Karpas-422 (cell line): ENCODE measurements at regions not wholly inside any gene's neighbourhood (a gene's known extent, or its start where the extent isn't known, plus 50 kb on each side); places are given as distances from the start of the nearest gene placed in this dataset.

Experiments used
- DNase-seq: peaks from one replicate; pipeline ENCODE4 v3.0.0-alpha.2; 2015
- H2AFZ ChIP-seq: fragments of 200-600 bp; sonication (generic); 2 replicates; pipeline ENCODE4 v1.6.1; 2014; ENCODE audit warnings: antibody characterized with exemption, low read length, mixed read lengths
- H3K27ac ChIP-seq: fragments of 200-600 bp; sonication (generic); 2 replicates; pipeline ENCODE4 v1.5.1; 2014; ENCODE audit warnings: mild to moderate bottlenecking, low read length, moderate library complexity
- H3K27me3 ChIP-seq: fragments of 200-600 bp; sonication (generic); 2 replicates; pipeline ENCODE4 v1.6.1; 2014; ENCODE audit warnings: low read length, mixed read lengths
- H3K36me3 ChIP-seq: fragments of 200-600 bp; sonication (generic); 2 replicates; pipeline ENCODE4 v1.6.1; 2014; ENCODE audit warnings: low read length, mixed read lengths; ENCODE audit not compliant: insufficient read depth
- H3K4me1 ChIP-seq: fragments of 200-600 bp; sonication (generic); 2 replicates; pipeline ENCODE4 v1.6.1; 2014; ENCODE audit warnings: mild to moderate bottlenecking, low read length, mixed read lengths
- H3K4me2 ChIP-seq: fragments of 200-600 bp; sonication (generic); 2 replicates; pipeline ENCODE4 v1.6.1; 2014; ENCODE audit warnings: low read length, low read depth, mild to moderate bottlenecking; ENCODE audit not compliant: poor library complexity, severe bottlenecking
- H3K4me3 ChIP-seq: fragments of 200-600 bp; sonication (generic); 2 replicates; pipeline ENCODE4 v1.5.1; 2014; ENCODE audit warnings: mild to moderate bottlenecking, antibody characterized with exemption, low read length, mixed read lengths
- H3K79me2 ChIP-seq: fragments of 200-600 bp; sonication (generic); 2 replicates; pipeline ENCODE4 v1.6.1; 2014; ENCODE audit warnings: mild to moderate bottlenecking, low read length, mixed read lengths
- H3K9ac ChIP-seq: fragments of 200-600 bp; sonication (generic); 2 replicates; pipeline ENCODE4 v1.6.0; 2014; ENCODE audit warnings: low read length
- H3K9me2 ChIP-seq: fragments of 200-600 bp; sonication (generic), shearing (Covaris generic); replicated peaks from 2 replicates; pipeline ENCODE4 v1.6.0; 2014; ENCODE audit warnings: mild to moderate bottlenecking, low read length, moderate library complexity; ENCODE audit not compliant: insufficient read depth
- H3K9me3 ChIP-seq: fragments of 300-700, 200-600 bp; sonication (generic); 2 replicates; pipeline ENCODE4 v1.6.1; 2014; ENCODE audit warnings: low read length, mixed read lengths
- H4K20me1 ChIP-seq: fragments of 200-600 bp; sonication (generic); 2 replicates; pipeline ENCODE4 v1.6.1; 2014; ENCODE audit warnings: mild to moderate bottlenecking, antibody characterized with exemption, low read length, low read depth; ENCODE audit not compliant: insufficient read depth

- Histone ChIP-seq H3K9ac (no peak overlapping the region), H4K20me1 (no peaks in the 10 kb centered on the region)
- no peak for DNase-seq
Observed at GRCh38 chr10:4194231-4194630, 409.2 kb upstream of the KLF6 start.

DNA sequence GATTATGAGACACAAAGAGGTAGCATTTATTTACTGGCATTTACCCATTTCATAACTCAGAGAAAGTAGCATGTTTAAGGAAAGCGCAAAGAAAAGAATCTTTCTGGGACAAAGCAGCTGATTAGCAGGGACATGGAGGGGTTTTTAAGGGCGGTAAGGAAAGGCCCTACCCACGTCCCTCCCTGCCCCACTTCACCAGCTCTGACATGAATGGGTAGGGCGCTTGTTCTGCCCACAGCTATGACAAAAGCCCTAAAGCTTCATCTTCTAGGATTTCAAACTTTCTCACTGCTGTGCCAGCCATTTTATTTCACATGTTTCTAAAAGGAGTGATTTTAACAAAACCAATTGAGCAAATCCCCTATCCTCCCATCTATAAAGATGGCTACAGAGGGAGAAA lies 406.9 kb upstream of the KLF6 start:
- no peak for DNase-seq
- H3K4me3 ChIP-seq = no peak overlapping the region

More at GRCh38 chr10:4194231-4194630, 409.2 kb upstream of the KLF6 start:
- Histone ChIP-seq H3K27ac (no peak overlapping the region), H3K79me2 (no peaks in the 10 kb centered on the region), H3K9me2 (no peaks in the 10 kb centered on the region), H3K9me3 (no peaks in the 10 kb centered on the region), H3K4me2 (no peak overlapping the region), H3K4me1 (no peaks in the 10 kb centered on the region), H3K36me3 (no peaks in the 10 kb centered on the region), H3K4me3 (no peak overlapping the region), H3K27me3 (no peaks in the 10 kb centered on the region), H2AFZ (no peak overlapping the region)

GRCh38 chr10:4191354-4191753 lies 406.3 kb upstream of the KLF6 start:
- Histone ChIP-seq H3K9ac (no peak overlapping the region), H4K20me1 (no peaks in the 10 kb centered on the region), H3K79me2 (no peaks in the 10 kb centered on the region), H3K27ac (no peak overlapping the region), H3K4me3 (no peak overlapping the region), H3K9me2 (no peaks in the 10 kb centered on the region), H2AFZ (no peak overlapping the region), H3K9me3 (no peaks in the 10 kb centered on the region), H3K4me1 (no peaks in the 10 kb centered on the region), H3K27me3 (no peaks in the 10 kb centered on the region), H3K36me3 (no peaks in the 10 kb centered on the region), H3K4me2 (no peak overlapping the region)
- no peak for DNase-seq

More for the DNA sequence above, 406.9 kb upstream of the KLF6 start:
- no peaks in the 10 kb centered on the region for H3K9me3 ChIP-seq
- H2AFZ ChIP-seq = no peak overlapping the region
- no peaks in the 10 kb centered on the region for H3K79me2 ChIP-seq
- no peaks in the 10 kb centered on the region for H3K36me3 ChIP-seq
- no peaks in the 10 kb centered on the region for H3K9me2 ChIP-seq
- no peaks in the 10 kb centered on the region for H3K4me1 ChIP-seq
- no peak overlapping the region for H3K4me2 ChIP-seq
- H4K20me1 ChIP-seq = no peaks in the 10 kb centered on the region
- no peaks in the 10 kb centered on the region for H3K27me3 ChIP-seq
- H3K9ac ChIP-seq = no peak overlapping the region
- H3K27ac ChIP-seq = no peak overlapping the region

GRCh38 chr10:4190876-4191275 lies 405.9 kb upstream of the KLF6 start:
- no peak overlapping the region for H3K27ac ChIP-seq
- no peaks in the 10 kb centered on the region for H3K9me2 ChIP-seq
- no peaks in the 10 kb centered on the region for H3K4me1 ChIP-seq
- H4K20me1 ChIP-seq = no peaks in the 10 kb centered on the region
- DNase-seq = no peak
- H3K9ac ChIP-seq = no peak overlapping the region
- H3K79me2 ChIP-seq = no peaks in the 10 kb centered on the region
- no peak overlapping the region for H3K4me3 ChIP-seq
- H2AFZ ChIP-seq = no peak overlapping the region
- no peak overlapping the region for H3K4me2 ChIP-seq
- H3K27me3 ChIP-seq = no peaks in the 10 kb centered on the region
- no peaks in the 10 kb centered on the region for H3K9me3 ChIP-seq
- no peaks in the 10 kb centered on the region for H3K36me3 ChIP-seq

- no peak overlapping the region for H3K4me3 ChIP-seq
- no peaks in the 10 kb centered on the region for H3K27me3 ChIP-seq
- H3K4me2 ChIP-seq = no peak overlapping the region
- H3K36me3 ChIP-seq = no peaks in the 10 kb centered on the region
- no peaks in the 10 kb centered on the region for H3K9me2 ChIP-seq
- no peaks in the 10 kb centered on the region for H4K20me1 ChIP-seq
- no peaks in the 10 kb centered on the region for H3K9me3 ChIP-seq
- H3K79me2 ChIP-seq = no peaks in the 10 kb centered on the region
- H3K27ac ChIP-seq = no peak overlapping the region
- DNase-seq = no peak
- H3K4me1 ChIP-seq = no peaks in the 10 kb centered on the region
- no peak overlapping the region for H2AFZ ChIP-seq
- H3K9ac ChIP-seq = no peak overlapping the region
Observed at GRCh38 chr10:4189281-4189680, 404.3 kb upstream of the KLF6 start.

- no peaks in the 10 kb centered on the region for H3K27me3 ChIP-seq
- H3K4me1 ChIP-seq = no peaks in the 10 kb centered on the region
- H3K9me2 ChIP-seq = no peaks in the 10 kb centered on the region
- no peak overlapping the region for H3K4me2 ChIP-seq
- H3K27ac ChIP-seq = no peak overlapping the region
- no peaks in the 10 kb centered on the region for H4K20me1 ChIP-seq
- H3K36me3 ChIP-seq = no peaks in the 10 kb centered on the region
- no peak overlapping the region for H3K9ac ChIP-seq
- no peaks in the 10 kb centered on the region for H3K9me3 ChIP-seq
- no peak overlapping the region for H2AFZ ChIP-seq
- DNase-seq = no peak
- no peak overlapping the region for H3K4me3 ChIP-seq
- no peaks in the 10 kb centered on the region for H3K79me2 ChIP-seq
Observed at GRCh38 chr10:4188406-4188805, 403.4 kb upstream of the KLF6 start.

DNA sequence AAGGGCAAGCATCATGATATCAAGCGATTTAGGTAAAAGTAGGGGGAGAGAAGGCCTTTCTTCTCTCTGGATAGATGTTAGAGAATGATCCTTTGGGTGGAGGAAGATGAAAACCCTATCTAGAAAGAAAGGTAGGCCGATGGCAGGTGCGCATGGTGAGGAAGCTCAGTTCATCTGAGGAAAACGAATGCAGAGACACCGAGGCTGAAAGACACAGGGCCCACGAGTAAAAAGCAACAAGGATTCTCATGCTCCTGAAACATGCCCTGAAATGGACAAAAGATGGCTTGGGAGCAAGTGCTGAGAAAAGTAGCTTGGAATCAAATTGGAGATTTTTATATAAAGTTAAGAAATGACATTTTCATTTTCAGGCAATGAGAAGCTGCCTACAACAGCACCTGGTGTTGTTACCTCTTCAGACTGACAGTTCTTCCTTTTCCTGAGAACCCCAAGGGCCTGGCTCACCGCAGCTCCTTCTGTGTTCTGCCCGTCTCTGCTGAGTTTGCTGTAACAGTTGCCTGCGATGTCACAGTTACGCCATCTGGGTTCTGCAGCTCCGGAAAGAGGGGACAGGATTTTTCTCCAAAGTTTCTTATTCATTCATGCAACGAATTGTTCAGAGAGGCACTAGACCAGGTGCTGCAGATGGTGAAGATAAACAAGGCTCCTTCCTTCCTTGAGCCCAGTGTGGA lies 402.0 kb upstream of the KLF6 start:
- Histone ChIP-seq H3K27ac (no peak overlapping the region), H3K4me3 (no peak overlapping the region), H3K9me3 (no peaks in the 10 kb centered on the region), H3K79me2 (no peaks in the 10 kb centered on the region), H3K9ac (no peak overlapping the region), H2AFZ (no peak overlapping the region), H3K9me2 (no peaks in the 10 kb centered on the region), H3K4me2 (no peak overlapping the region), H3K4me1 (no peaks in the 10 kb centered on the region), H3K27me3 (no peaks in the 10 kb centered on the region; the same call in 1 of the 2 replicates), H4K20me1 (no peaks in the 10 kb centered on the region), H3K36me3 (no peaks in the 10 kb centered on the region)
- no peak for DNase-seq

GRCh38 chr10:4183761-4184261 lies 398.8 kb upstream of the KLF6 start:
- no peak for DNase-seq
- no peak overlapping the region for H3K4me2 ChIP-seq
- H4K20me1 ChIP-seq = no peaks in the 10 kb centered on the region
- no peak overlapping the region for H3K4me3 ChIP-seq
- no peaks in the 10 kb centered on the region for H3K36me3 ChIP-seq
- H3K27ac ChIP-seq = no peak overlapping the region
- H3K9me3 ChIP-seq = no peaks in the 10 kb centered on the region
- H3K27me3 ChIP-seq = no peaks in the 10 kb centered on the region; the same call in 1 of the 2 replicates
- H3K9me2 ChIP-seq = no peaks in the 10 kb centered on the region
- no peaks in the 10 kb centered on the region for H3K4me1 ChIP-seq
- H2AFZ ChIP-seq = no peak overlapping the region
- H3K79me2 ChIP-seq = no peaks in the 10 kb centered on the region
- no peak overlapping the region for H3K9ac ChIP-seq
